ENCODE measurements at regions not wholly inside any gene's neighbourhood (a gene's known extent, or its start where the extent isn't known, plus 50 kb on each side); places are given as distances from the start of the nearest gene placed in this dataset.

- no peak overlapping the region for H3K27ac ChIP-seq
- no peak overlapping the region for H3K4me3 ChIP-seq
These were observed 56.6 kb upstream of the DRD2 start for GRCh38 chr11:113531575-113532451.

GRCh38 chr11:113531083-113531482 is 55.9 kb upstream of the DRD2 start:
- H3K36me3 ChIP-seq = no peaks in the 10 kb centered on the region
- H3K9me3 ChIP-seq = no peaks in the 10 kb centered on the region
- no peak for DNase-seq (ENCODE audit: low spot score)
- H3K4me1 ChIP-seq (ENCODE audit: control insufficient read depth in 1 of 2, low read depth in 2 of 2) = peaks cover 9 to 19% of the 10 kb centered on the region in 2 donors
- H3K27me3 ChIP-seq (replicated peaks; ENCODE audit: insufficient read depth) = no peaks in the 10 kb centered on the region
- no peak for ATAC-seq (ENCODE audit: insufficient number of reproducible peaks, low FRiP score, low read depth)
- H3K27ac ChIP-seq = no peak overlapping the region
- TF ChIP-seq CTCF (IDR thresholded peaks at IDR 0.05) = no peak
- H3K4me3 ChIP-seq = no peak overlapping the region

More at GRCh38 chr11:113531575-113532451, 56.6 kb upstream of the DRD2 start:
- no peak for DNase-seq (ENCODE audit: low spot score)
- no peak for ATAC-seq (ENCODE audit: insufficient number of reproducible peaks, low FRiP score, low read depth)
- Histone ChIP-seq H3K27me3 (replicated peaks; ENCODE audit: insufficient read depth) (no peaks in the 10 kb centered on the region), H3K4me1 (ENCODE audit: control insufficient read depth in 1 of 2, low read depth in 2 of 2) (peaks cover 9 to 19% of the 10 kb centered on the region in 2 donors), H3K9me3 (no peaks in the 10 kb centered on the region), H3K36me3 (no peaks in the 10 kb centered on the region)
- TF ChIP-seq CTCF (IDR thresholded peaks at IDR 0.05) = no peak

GRCh38 chr11:113529606-113530005 is 54.4 kb upstream of the DRD2 start:
- Histone ChIP-seq H3K9me3 (no peaks in the 10 kb centered on the region), H3K4me3 (no peak overlapping the region), H3K36me3 (no peaks in the 10 kb centered on the region), H3K4me1 (ENCODE audit: control insufficient read depth in 1 of 2, low read depth in 2 of 2) (peaks cover 9 to 19% of the 10 kb centered on the region in 2 donors), H3K27me3 (replicated peaks; ENCODE audit: insufficient read depth) (no peaks in the 10 kb centered on the region), H3K27ac (no peak overlapping the region)
- DNase-seq (ENCODE audit: low spot score) (no peak), ATAC-seq (ENCODE audit: insufficient number of reproducible peaks, low FRiP score, low read depth) (no peak)
- TF ChIP-seq CTCF (IDR thresholded peaks at IDR 0.05) = no peak

GRCh38 chr11:113528982-113529381 is 53.8 kb upstream of the DRD2 start:
- no peak for DNase-seq (ENCODE audit: low spot score)
- no peaks in the 10 kb centered on the region for H3K36me3 ChIP-seq
- TF ChIP-seq CTCF (IDR thresholded peaks at IDR 0.05) = no peak
- peaks cover 9 to 19% of the 10 kb centered on the region in 2 donors for H3K4me1 ChIP-seq (ENCODE audit: control insufficient read depth in 1 of 2, low read depth in 2 of 2)
- H3K9me3 ChIP-seq = no peaks in the 10 kb centered on the region
- no peak overlapping the region for H3K27ac ChIP-seq
- no peak for ATAC-seq (ENCODE audit: insufficient number of reproducible peaks, low FRiP score, low read depth)
- H3K27me3 ChIP-seq (replicated peaks; ENCODE audit: insufficient read depth) = no peaks in the 10 kb centered on the region
- no peak overlapping the region for H3K4me3 ChIP-seq

GRCh38 chr11:113526521-113526920 is 51.3 kb upstream of the DRD2 start:
- TF ChIP-seq CTCF (IDR thresholded peaks at IDR 0.05) = no peak
- ATAC-seq (ENCODE audit: insufficient number of reproducible peaks, low FRiP score, low read depth) = no peak
- no peaks in the 10 kb centered on the region for H3K9me3 ChIP-seq
- H3K27me3 ChIP-seq (replicated peaks; ENCODE audit: insufficient read depth) = no peaks in the 10 kb centered on the region
- no peak for DNase-seq (ENCODE audit: low spot score)
- no peak overlapping the region for H3K27ac ChIP-seq
- H3K4me3 ChIP-seq = no peak overlapping the region
- H3K36me3 ChIP-seq = no peaks in the 10 kb centered on the region
- H3K4me1 ChIP-seq (ENCODE audit: control insufficient read depth in 1 of 2, low read depth in 2 of 2) = peaks cover 9 to 12% of the 10 kb centered on the region in 2 donors
